ENCODE measurements at regions not wholly inside any gene's neighbourhood (a gene's known extent, or its start where the extent isn't known, plus 50 kb on each side); places are given as distances from the start of the nearest gene placed in this dataset.

- Mint-ChIP-seq H3K27ac (ENCODE audit: unreplicated experiment) (no peak overlapping the region), H3K4me3 (ENCODE audit: unreplicated experiment) (no peak overlapping the region), H3K4me1 (ENCODE audit: unreplicated experiment) (no peaks in the 10 kb centered on the region), H3K36me3 (ENCODE audit: low read depth, unreplicated experiment) (peaks cover 7% of the 10 kb centered on the region), H3K27me3 (ENCODE audit: unreplicated experiment) (no peaks in the 10 kb centered on the region), H3K9me3 (ENCODE audit: unreplicated experiment) (no peaks in the 10 kb centered on the region)
- DNase-seq (ENCODE audit: low spot score): no peak
- no peak for TF ChIP-seq CTCF (IDR thresholded peaks at IDR 0.05; ENCODE audit: unreplicated experiment)
Observed at GRCh38 chr4:180179146-180179545, 2064.1 kb upstream of the TENM3 start.

- Mint-ChIP-seq H3K36me3 (ENCODE audit: low read depth, unreplicated experiment) (no peaks in the 10 kb centered on the region), H3K27me3 (ENCODE audit: unreplicated experiment) (peaks cover 2% of the 10 kb centered on the region), H3K4me1 (ENCODE audit: unreplicated experiment) (no peaks in the 10 kb centered on the region), H3K9me3 (ENCODE audit: unreplicated experiment) (no peaks in the 10 kb centered on the region), H3K4me3 (ENCODE audit: unreplicated experiment) (no peak overlapping the region), H3K27ac (ENCODE audit: unreplicated experiment) (no peak overlapping the region)
- TF ChIP-seq CTCF (IDR thresholded peaks at IDR 0.05; ENCODE audit: unreplicated experiment): no peak
- no peak for DNase-seq (ENCODE audit: low spot score)
Observed at GRCh38 chr4:180189666-180190065, 2053.5 kb upstream of the TENM3 start.

GRCh38 chr4:180190382-180190781, 2052.8 kb upstream of the TENM3 start:
- no peak for DNase-seq (ENCODE audit: low spot score)
- Mint-ChIP-seq H3K27me3 (ENCODE audit: unreplicated experiment) (peaks cover 2% of the 10 kb centered on the region), H3K36me3 (ENCODE audit: low read depth, unreplicated experiment) (no peaks in the 10 kb centered on the region), H3K4me1 (ENCODE audit: unreplicated experiment) (no peaks in the 10 kb centered on the region), H3K9me3 (ENCODE audit: unreplicated experiment) (no peaks in the 10 kb centered on the region), H3K4me3 (ENCODE audit: unreplicated experiment) (no peak overlapping the region), H3K27ac (ENCODE audit: unreplicated experiment) (no peak overlapping the region)
- no peak for TF ChIP-seq CTCF (IDR thresholded peaks at IDR 0.05; ENCODE audit: unreplicated experiment)

DNA sequence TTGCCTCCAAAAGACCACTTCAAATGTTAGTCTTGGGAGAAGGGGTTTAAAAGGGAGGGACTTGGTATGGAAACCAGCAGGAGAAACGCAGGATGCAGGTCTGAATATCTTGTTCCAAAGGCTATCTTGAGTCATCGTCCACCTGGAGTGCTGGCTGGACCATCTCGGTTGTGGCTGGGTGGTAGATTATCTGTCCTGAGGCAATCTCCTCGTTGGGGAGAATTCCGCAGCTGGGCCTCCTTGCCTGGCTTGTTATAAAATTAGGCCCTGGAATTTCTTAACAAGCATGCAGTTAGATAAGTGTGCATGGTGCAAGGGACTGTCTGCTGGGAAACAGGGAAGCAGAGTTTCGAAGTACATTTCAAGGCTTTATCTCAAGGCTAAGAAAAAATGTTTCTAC, 2045.7 kb upstream of the TENM3 start:
- Mint-ChIP-seq H3K36me3 (ENCODE audit: low read depth, unreplicated experiment) (no peaks in the 10 kb centered on the region), H3K4me3 (ENCODE audit: unreplicated experiment) (no peak overlapping the region), H3K27me3 (ENCODE audit: unreplicated experiment) (no peaks in the 10 kb centered on the region), H3K27ac (ENCODE audit: unreplicated experiment) (no peak overlapping the region), H3K9me3 (ENCODE audit: unreplicated experiment) (no peaks in the 10 kb centered on the region), H3K4me1 (ENCODE audit: unreplicated experiment) (peaks cover 2% of the 10 kb centered on the region)
- DNase-seq (ENCODE audit: low spot score): no peak
- no peak for TF ChIP-seq CTCF (IDR thresholded peaks at IDR 0.05; ENCODE audit: unreplicated experiment)

- Mint-ChIP-seq H3K4me1 (ENCODE audit: unreplicated experiment) (no peaks in the 10 kb centered on the region), H3K27ac (ENCODE audit: unreplicated experiment) (no peak overlapping the region), H3K27me3 (ENCODE audit: unreplicated experiment) (no peaks in the 10 kb centered on the region), H3K36me3 (ENCODE audit: low read depth, unreplicated experiment) (no peaks in the 10 kb centered on the region), H3K4me3 (ENCODE audit: unreplicated experiment) (no peak overlapping the region), H3K9me3 (ENCODE audit: unreplicated experiment) (no peaks in the 10 kb centered on the region)
- DNase-seq (ENCODE audit: low spot score): no peak
- TF ChIP-seq CTCF (IDR thresholded peaks at IDR 0.05; ENCODE audit: unreplicated experiment): no peak
Observed at GRCh38 chr4:180203349-180203748, 2039.9 kb upstream of the TENM3 start.

Data from endothelial cell (in vitro differentiated cells).